AG09309 (cell line): ENCODE measurements at regions not wholly inside any gene's neighbourhood (a gene's known extent, or its start where the extent isn't known, plus 50 kb on each side); places are given as distances from the start of the nearest gene placed in this dataset.

Experiments
- DNase-seq: peaks from one replicate; pipeline ENCODE4 v3.0.0-alpha.2; 2010; ENCODE audit warnings: low read depth
- H3K4me3 ChIP-seq: 2 replicates; pipeline ENCODE4 v1.5.1; 2011; ENCODE audit warnings: mild to moderate bottlenecking, low read depth, low read length, moderate library complexity; ENCODE audit not compliant: control insufficient read depth
- TF ChIP-seq, protein P1 (sequence below): IDR thresholded peaks from 2 replicates; pipeline ENCODE4 v1.5.1; 2011; ENCODE audit warnings: mild to moderate bottlenecking, low read depth, low read length, inconsistent platforms; ENCODE audit not compliant: insufficient read depth, control insufficient read depth; ENCODE audit errors: missing control alignments

DNA sequence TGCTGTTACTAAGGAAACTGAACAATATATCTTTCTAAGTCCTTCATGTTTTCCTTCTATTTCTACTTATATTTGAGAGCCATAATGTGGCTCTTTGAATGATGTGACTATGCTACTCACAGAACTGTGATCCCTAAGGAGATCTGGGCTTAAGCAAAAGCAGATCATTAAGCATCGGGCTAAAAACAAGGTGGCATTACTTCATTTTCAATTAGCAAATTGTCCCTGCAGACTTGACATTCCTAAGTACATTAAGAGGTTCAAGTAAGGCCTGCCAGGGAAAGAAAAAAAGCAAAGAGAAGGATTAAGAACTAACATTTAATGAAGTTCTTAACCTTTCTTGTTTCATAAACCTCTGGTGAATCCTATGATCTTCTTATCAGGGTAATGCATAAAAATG lies 447.6 kb downstream of the PDGFC start:
- TF ChIP-seq, protein P1, sequence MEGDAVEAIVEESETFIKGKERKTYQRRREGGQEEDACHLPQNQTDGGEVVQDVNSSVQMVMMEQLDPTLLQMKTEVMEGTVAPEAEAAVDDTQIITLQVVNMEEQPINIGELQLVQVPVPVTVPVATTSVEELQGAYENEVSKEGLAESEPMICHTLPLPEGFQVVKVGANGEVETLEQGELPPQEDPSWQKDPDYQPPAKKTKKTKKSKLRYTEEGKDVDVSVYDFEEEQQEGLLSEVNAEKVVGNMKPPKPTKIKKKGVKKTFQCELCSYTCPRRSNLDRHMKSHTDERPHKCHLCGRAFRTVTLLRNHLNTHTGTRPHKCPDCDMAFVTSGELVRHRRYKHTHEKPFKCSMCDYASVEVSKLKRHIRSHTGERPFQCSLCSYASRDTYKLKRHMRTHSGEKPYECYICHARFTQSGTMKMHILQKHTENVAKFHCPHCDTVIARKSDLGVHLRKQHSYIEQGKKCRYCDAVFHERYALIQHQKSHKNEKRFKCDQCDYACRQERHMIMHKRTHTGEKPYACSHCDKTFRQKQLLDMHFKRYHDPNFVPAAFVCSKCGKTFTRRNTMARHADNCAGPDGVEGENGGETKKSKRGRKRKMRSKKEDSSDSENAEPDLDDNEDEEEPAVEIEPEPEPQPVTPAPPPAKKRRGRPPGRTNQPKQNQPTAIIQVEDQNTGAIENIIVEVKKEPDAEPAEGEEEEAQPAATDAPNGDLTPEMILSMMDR, result no peak
- no peak overlapping the region for H3K4me3 ChIP-seq
- DNase-seq, result no peak

DNA sequence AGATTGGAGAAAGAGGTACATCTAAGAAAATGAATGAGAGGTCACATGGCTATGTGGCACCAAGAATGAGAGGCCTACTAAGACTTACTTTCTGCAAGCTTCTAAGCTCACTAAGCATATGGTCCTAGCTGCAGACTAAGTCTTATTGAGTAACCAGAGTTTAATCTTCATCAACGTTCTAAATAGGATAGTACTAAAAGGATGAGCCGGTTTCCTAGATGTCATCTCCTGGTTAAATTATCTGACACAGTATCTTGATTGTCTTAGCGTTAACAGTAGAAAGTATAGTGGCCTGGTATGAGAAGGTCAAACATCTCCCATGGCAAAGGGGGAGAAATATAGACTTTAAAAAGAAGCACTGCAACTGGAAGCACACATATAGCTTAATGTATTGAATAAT lies 448.1 kb downstream of the PDGFC start:
- TF ChIP-seq, protein P1, result no peak
- no peak overlapping the region for H3K4me3 ChIP-seq
- no peak for DNase-seq

DNA sequence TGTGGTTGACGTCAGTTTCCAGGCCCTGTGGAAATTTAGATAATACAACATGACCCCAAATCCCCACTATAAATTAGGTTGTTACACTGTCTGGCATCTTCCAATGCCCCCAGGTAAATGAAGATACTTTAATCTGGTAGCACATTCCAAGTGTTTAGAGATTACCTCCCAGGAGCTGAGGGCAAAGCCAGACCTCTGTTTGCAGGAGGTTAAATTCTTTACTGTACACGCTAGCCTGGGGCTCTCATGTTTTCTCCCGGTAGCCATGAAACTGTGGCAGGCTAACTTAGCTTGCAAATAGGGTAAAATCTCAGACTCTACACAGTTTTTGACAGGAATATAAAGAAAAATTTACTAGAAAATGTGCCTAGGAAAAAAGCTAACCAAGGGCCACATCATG lies 450.0 kb downstream of the PDGFC start:
- TF ChIP-seq, protein P1, result no peak
- no peak overlapping the region for H3K4me3 ChIP-seq
- DNase-seq, result no peak

DNA sequence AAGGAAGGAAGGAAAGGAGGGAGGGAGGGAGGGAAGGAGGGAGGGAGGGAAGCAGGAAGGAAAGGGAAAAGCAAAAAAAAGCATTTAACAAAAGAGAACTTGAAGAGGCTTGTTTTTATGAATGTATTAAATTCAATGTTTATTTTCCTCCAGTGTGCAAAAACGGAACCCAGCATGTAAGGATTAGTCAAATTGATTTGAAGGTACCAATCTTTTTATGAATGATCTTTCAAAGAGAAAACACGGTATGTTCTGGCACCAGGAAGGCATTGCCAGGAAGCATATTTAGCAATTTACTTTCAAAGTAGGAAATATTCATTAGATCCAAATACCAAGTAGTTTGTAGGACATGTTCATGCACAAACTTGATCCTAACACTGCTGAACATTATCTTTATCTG lies 453.6 kb downstream of the PDGFC start:
- H3K4me3 ChIP-seq, result no peak overlapping the region
- TF ChIP-seq, protein P1, result no peak
- DNase-seq, result no peak

DNA sequence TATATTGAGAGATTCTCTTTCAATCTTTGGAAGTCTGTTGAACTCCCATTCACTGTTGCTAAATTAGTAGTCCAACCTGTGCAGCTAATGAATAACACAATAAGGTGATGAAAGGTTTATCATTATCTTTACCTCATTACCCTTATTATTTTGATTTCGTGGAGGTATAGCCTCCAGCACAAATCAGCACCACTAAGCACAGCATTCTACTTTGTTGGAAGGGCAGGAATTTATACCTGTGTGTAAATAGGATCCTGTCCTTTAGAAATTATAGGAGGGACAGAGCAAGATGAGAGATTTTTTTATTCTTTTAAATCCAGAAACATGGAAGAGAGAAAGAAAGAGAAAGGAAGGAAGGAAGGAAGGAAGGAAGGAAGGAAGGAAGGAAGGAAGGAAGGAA lies 454.1 kb downstream of the PDGFC start:
- DNase-seq, result no peak
- TF ChIP-seq, protein P1, result no peak
- no peak overlapping the region for H3K4me3 ChIP-seq

DNA sequence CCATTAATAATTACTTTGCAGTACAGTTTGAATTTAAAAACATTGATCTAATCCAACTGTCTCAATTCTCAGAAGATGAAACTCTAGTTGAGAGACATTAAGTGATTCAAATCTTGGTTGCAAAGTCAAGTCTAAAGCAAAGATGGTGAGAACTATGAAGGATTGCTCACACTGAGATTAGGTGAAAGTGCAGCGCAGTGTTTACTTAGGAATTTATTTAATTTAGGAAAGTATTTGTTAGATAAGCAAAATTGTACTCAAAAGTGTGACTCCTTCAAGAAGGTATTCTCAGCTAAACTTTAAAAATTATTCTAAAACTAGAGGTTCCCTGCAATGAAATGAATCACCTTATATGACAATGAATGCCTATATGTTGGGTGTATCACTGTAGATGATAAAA lies 454.9 kb downstream of the PDGFC start:
- TF ChIP-seq, protein P1, result no peak
- no peak overlapping the region for H3K4me3 ChIP-seq
- no peak for DNase-seq

DNA sequence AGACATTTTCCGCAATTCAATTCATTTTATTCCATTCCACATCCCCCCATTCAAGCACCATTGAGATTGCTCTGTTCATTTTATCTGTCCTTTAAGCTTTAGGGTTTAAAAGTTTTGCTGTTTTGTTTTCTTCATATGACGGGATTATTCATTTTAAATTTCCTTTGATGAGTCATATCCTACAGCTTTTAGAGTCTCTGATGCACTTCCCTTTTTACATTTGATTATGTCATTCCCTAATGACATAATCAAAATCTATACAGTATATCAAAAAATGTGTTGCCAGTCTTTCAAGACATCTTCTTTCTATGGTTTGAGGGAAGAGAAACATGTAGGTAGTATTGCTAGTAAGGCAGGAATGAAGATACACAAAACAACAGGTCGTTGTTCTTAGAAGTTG lies 456.3 kb downstream of the PDGFC start:
- DNase-seq, result no peak
- H3K4me3 ChIP-seq, result no peak overlapping the region
- TF ChIP-seq, protein P1, result no peak
